Caco-2 (cell line): ENCODE measurements at regions not wholly inside any gene's neighbourhood (a gene's known extent, or its start where the extent isn't known, plus 50 kb on each side); places are given as distances from the start of the nearest gene placed in this dataset.

Source experiments
- BruUV-seq: library from RNA; stranded (reverse); fragments of 400-500 nt; replicated peaks from 2 replicates; lab custom pipeline; 2021; lab: Mats Ljungman, UMichigan
- CTCF ChIA-PET: fragments of 300-600 bp; sonication (Branson Sonifier 250); formaldehyde crosslinking; loops from one replicate; lab custom pipeline; 2022; ENCODE audit warnings: antibody characterized with exemption; lab: Charles Lee
- POLR2A ChIA-PET: fragments of 300-600 bp; sonication (Branson Sonifier 250); formaldehyde crosslinking; loops from one replicate; lab custom pipeline; 2022; ENCODE audit warnings: antibody characterized with exemption; lab: Charles Lee
- DNase-seq, 2 experiments: peaks; one replicate each; pipeline versions ENCODE4 v3.0.0 to v3.0.0-alpha.2; 2020 to 2022
- H3K27me3 ChIP-seq: replicated peaks from 2 replicates; pipeline ENCODE4 v1.6.0; 2011; ENCODE audit warnings: low read length; ENCODE audit not compliant: control insufficient read depth, insufficient read depth
- H3K36me3 ChIP-seq: 2 replicates; pipeline ENCODE4 v1.5.1; 2011; ENCODE audit warnings: low read length; ENCODE audit not compliant: control insufficient read depth, insufficient read depth
- H3K4me1 ChIP-seq: fragments of 250-450 bp; sonication (Bioruptor Pico); 2 replicates; pipeline ENCODE4 v1.5.1; 2020; ENCODE audit warnings: mild to moderate bottlenecking
- H3K4me3 ChIP-seq: 2 replicates; pipeline ENCODE4 v1.5.1; 2011; ENCODE audit warnings: low read depth, mild to moderate bottlenecking, control low read depth, low read length
- H3K9me3 ChIP-seq: fragments of 250-450 bp; sonication (Bioruptor Pico); 2 replicates; pipeline ENCODE4 v1.5.1; 2020; ENCODE audit warnings: mild to moderate bottlenecking, moderate library complexity
- H3K27ac Mint-ChIP-seq: one replicate; pipeline ENCODE4 v1.8.0; 2022; ENCODE audit warnings: mixed read lengths; ENCODE audit not compliant: unreplicated experiment
- H3K27me3 Mint-ChIP-seq: one replicate; pipeline ENCODE4 v1.8.0; 2022; ENCODE audit warnings: mixed read lengths; ENCODE audit not compliant: insufficient read depth, unreplicated experiment
- H3K36me3 Mint-ChIP-seq: one replicate; pipeline ENCODE4 v1.8.0; 2022; ENCODE audit warnings: mild to moderate bottlenecking, mixed read lengths; ENCODE audit not compliant: insufficient read depth, unreplicated experiment
- H3K4me1 Mint-ChIP-seq: one replicate; pipeline ENCODE4 v1.8.0; 2022; ENCODE audit warnings: low read depth, mixed read lengths; ENCODE audit not compliant: unreplicated experiment
- H3K4me3 Mint-ChIP-seq: one replicate; pipeline ENCODE4 v1.8.0; 2022; ENCODE audit warnings: mild to moderate bottlenecking, moderate library complexity, mixed read lengths; ENCODE audit not compliant: unreplicated experiment
- H3K9me3 Mint-ChIP-seq: one replicate; pipeline ENCODE4 v1.8.0; 2022; ENCODE audit warnings: mixed read lengths; ENCODE audit not compliant: unreplicated experiment
- intact Hi-C: fragments of 100-400 bp; cut with micrococcal nuclease; formaldehyde crosslinking; loops from one replicate; pipeline ENCODE4 v1.10.0; 2022; ENCODE audit not compliant: unreplicated experiment
- TF ChIP-seq, protein P1 (sequence below), 2 experiments: fragments of 200-600 bp in 1 of 2; IDR thresholded peaks; 1 replicate in 1 of 2; 2 replicates in 1 of 2; pipeline versions ENCODE4 v1.5.1 to v1.8.0; 2011 to 2022; ENCODE audit warnings: antibody characterized with exemption in 1 of 2, control low read depth in 1 of 2, inconsistent platforms in 1 of 2, low read depth in 1 of 2, low read length in 1 of 2, mild to moderate bottlenecking in 1 of 2, moderate library complexity in 1 of 2; ENCODE audit not compliant: insufficient read depth in 1 of 2, severe bottlenecking in 1 of 2, unreplicated experiment in 1 of 2

DNA sequence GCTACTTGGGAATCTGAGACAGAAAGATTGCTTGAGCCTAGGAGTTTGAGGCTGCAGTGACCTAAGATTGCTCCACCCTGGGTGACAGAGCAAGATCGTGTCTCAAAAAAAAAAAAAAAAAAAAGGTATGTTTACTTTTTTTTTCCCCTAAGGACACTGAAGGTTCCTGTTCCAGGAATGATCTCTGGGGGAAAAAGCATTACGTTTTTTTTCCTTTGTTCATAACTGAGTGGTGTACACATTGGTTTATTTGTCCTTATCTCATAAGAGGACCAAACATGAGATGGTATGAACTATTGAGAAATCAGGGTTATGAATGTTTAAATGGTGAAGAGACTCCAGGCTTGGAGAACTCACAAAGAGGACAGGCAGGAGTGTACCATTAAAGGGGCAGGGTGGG is 120.4 kb upstream of the IL1RAPL2 start:
- Histone ChIP-seq H3K4me1 (no peaks in the 10 kb centered on the region), H3K27me3 (no peaks in the 10 kb centered on the region), H3K4me3 (no peak overlapping the region), H3K36me3 (no peaks in the 10 kb centered on the region), H3K9me3 (no peaks in the 10 kb centered on the region)
- Mint-ChIP-seq H3K4me3 (no peak overlapping the region), H3K4me1 (no peaks in the 10 kb centered on the region), H3K27ac (no peak overlapping the region), H3K9me3 (no peaks in the 10 kb centered on the region), H3K36me3 (no peaks in the 10 kb centered on the region), H3K27me3 (no peaks in the 10 kb centered on the region)
- no peak for DNase-seq
- CTCF ChIA-PET, result no interaction called here
- intact Hi-C loops, result no loop called here
- TF ChIP-seq, protein P1, sequence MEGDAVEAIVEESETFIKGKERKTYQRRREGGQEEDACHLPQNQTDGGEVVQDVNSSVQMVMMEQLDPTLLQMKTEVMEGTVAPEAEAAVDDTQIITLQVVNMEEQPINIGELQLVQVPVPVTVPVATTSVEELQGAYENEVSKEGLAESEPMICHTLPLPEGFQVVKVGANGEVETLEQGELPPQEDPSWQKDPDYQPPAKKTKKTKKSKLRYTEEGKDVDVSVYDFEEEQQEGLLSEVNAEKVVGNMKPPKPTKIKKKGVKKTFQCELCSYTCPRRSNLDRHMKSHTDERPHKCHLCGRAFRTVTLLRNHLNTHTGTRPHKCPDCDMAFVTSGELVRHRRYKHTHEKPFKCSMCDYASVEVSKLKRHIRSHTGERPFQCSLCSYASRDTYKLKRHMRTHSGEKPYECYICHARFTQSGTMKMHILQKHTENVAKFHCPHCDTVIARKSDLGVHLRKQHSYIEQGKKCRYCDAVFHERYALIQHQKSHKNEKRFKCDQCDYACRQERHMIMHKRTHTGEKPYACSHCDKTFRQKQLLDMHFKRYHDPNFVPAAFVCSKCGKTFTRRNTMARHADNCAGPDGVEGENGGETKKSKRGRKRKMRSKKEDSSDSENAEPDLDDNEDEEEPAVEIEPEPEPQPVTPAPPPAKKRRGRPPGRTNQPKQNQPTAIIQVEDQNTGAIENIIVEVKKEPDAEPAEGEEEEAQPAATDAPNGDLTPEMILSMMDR (IDR thresholded peaks at IDR 0.05; ENCODE audit: insufficient read depth in 1 of 2, low read depth in 1 of 2, low read length in 1 of 2, severe bottlenecking in 1 of 2, unreplicated experiment in 1 of 2), result no peak
- POLR2A ChIA-PET, result no interaction called here
- no TSS peak for BruUV-seq

DNA sequence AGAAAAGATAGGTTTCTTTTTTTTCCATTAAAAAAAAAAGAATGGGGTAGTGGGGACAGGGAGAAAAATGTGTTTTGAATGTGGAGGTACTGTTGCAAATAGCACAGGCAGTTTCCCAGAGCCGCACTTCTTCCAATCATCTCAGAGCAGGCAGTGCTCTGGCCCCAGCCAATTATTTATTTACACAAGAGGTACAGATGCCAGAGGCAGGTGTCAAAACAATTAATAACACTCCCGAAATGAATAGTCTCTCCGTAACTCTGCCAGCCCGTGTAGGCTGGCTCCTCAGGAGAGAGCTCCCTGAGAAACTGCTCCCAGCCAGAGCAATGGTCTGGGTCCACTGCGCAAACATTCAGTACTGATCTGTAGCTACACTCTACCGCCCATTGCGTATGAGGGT is 130.8 kb upstream of the IL1RAPL2 start:
- BruUV-seq, result no TSS peak
- H3K9me3 Mint-ChIP-seq, result no peaks in the 10 kb centered on the region
- POLR2A ChIA-PET, result no interaction called here
- Histone ChIP-seq H3K9me3 (no peaks in the 10 kb centered on the region), H3K4me3 (no peak overlapping the region), H3K4me1 (no peaks in the 10 kb centered on the region), H3K27me3 (no peaks in the 10 kb centered on the region), H3K36me3 (no peaks in the 10 kb centered on the region)
- no peak overlapping the region for H3K27ac Mint-ChIP-seq
- intact Hi-C loops, result no loop called here
- CTCF ChIA-PET, result no interaction called here
- no peaks in the 10 kb centered on the region for H3K36me3 Mint-ChIP-seq
- H3K4me1 Mint-ChIP-seq, result no peaks in the 10 kb centered on the region
- no peak overlapping the region for H3K4me3 Mint-ChIP-seq
- H3K27me3 Mint-ChIP-seq, result peaks cover 5% of the 10 kb centered on the region
- DNase-seq, result no peak
- TF ChIP-seq, protein P1 (IDR thresholded peaks at IDR 0.05; ENCODE audit: insufficient read depth in 1 of 2, low read depth in 1 of 2, low read length in 1 of 2, severe bottlenecking in 1 of 2, unreplicated experiment in 1 of 2), result no peak

DNA sequence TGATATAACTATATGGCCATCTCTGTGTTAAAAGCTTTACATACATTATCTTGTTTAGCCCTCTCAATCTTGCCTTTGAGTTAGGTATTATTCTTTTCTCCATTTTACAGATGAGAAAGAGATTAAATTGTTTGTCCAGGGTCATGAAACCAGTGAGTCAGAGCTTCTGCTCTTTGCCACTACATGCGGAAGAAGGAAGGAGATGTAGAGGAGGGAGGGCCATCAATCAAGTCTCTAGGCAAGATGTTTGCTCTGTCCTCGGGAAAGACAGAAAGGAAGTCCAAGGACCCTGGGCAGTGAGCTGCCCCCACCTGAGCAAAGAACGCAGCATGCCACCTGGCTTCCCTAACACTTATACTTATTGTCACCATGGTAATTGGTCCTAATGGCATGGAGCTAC is 133.7 kb upstream of the IL1RAPL2 start:
- no peaks in the 10 kb centered on the region for H3K36me3 ChIP-seq
- H3K4me1 Mint-ChIP-seq, result no peaks in the 10 kb centered on the region
- ChIA-PET CTCF (no interaction called here), POLR2A (no interaction called here)
- TF ChIP-seq, protein P1 (IDR thresholded peaks at IDR 0.05; ENCODE audit: insufficient read depth in 1 of 2, low read depth in 1 of 2, low read length in 1 of 2, severe bottlenecking in 1 of 2, unreplicated experiment in 1 of 2), result no peak
- H3K9me3 Mint-ChIP-seq, result no peaks in the 10 kb centered on the region
- H3K27ac Mint-ChIP-seq, result no peak overlapping the region
- no peaks in the 10 kb centered on the region for H3K4me1 ChIP-seq
- H3K4me3 Mint-ChIP-seq, result no peak overlapping the region
- H3K36me3 Mint-ChIP-seq, result no peaks in the 10 kb centered on the region
- no TSS peak for BruUV-seq
- H3K27me3 ChIP-seq, result no peaks in the 10 kb centered on the region
- DNase-seq, result no peak
- H3K4me3 ChIP-seq, result no peak overlapping the region
- intact Hi-C loops, result no loop called here
- H3K27me3 Mint-ChIP-seq, result peaks cover 5% of the 10 kb centered on the region
- no peaks in the 10 kb centered on the region for H3K9me3 ChIP-seq
